ENCODE measurements at regions not wholly inside any gene's neighbourhood (a gene's known extent, or its start where the extent isn't known, plus 50 kb on each side); places are given as distances from the start of the nearest gene placed in this dataset.

- H3K27me3 ChIP-seq (ENCODE audit: insufficient read depth, poor library complexity, severe bottlenecking): no peaks in the 10 kb centered on the region
- TF ChIP-seq REST (IDR thresholded peaks at IDR 0.05; ENCODE audit: insufficient replicate concordance, low read depth) (no peak), GABPA (IDR thresholded peaks at IDR 0.05; ENCODE audit: low read depth) (no peak), SPI1 (IDR thresholded peaks at IDR 0.05; ENCODE audit: borderline replicate concordance, low read depth) (no peak), CTCF (IDR thresholded peaks at IDR 0.05; ENCODE audit: insufficient read depth, low read length) (no peak), POLR2AphosphoS5 (IDR thresholded peaks at IDR 0.05; ENCODE audit: low read depth) (no peak)
- no peak for DNase-seq (ENCODE audit: low read depth in 1 of 2, low spot score in 1 of 2)
- H3K27ac ChIP-seq (replicated peaks): no peak overlapping the region
- H3K4me3 ChIP-seq (replicated peaks; ENCODE audit: insufficient read depth, low read length): no peak overlapping the region
Observed at GRCh38 chr1:173400387-173400995, 76.6 kb upstream of the PRDX6 start.

- TF ChIP-seq POLR2AphosphoS5 (IDR thresholded peaks at IDR 0.05; ENCODE audit: low read depth) (no peak), CTCF (IDR thresholded peaks at IDR 0.05; ENCODE audit: insufficient read depth, low read length) (no peak)
- H3K27ac ChIP-seq (replicated peaks): no peak overlapping the region
- H3K4me3 ChIP-seq (replicated peaks; ENCODE audit: insufficient read depth, low read length): no peak overlapping the region
- no peaks in the 10 kb centered on the region for H3K27me3 ChIP-seq (ENCODE audit: insufficient read depth, poor library complexity, severe bottlenecking)
- no peak for DNase-seq (ENCODE audit: low read depth in 1 of 2, low spot score in 1 of 2)
Observed at GRCh38 chr1:173403996-173404395, 73.1 kb upstream of the PRDX6 start.

GRCh38 chr1:173405281-173405680 is 71.9 kb upstream of the PRDX6 start:
- no peak overlapping the region for H3K27ac ChIP-seq (replicated peaks)
- DNase-seq (ENCODE audit: low read depth in 1 of 2, low spot score in 1 of 2): no peak
- no peak overlapping the region for H3K4me3 ChIP-seq (replicated peaks; ENCODE audit: insufficient read depth, low read length)
- no peak for TF ChIP-seq GABPA (IDR thresholded peaks at IDR 0.05; ENCODE audit: low read depth)
- TF ChIP-seq REST (IDR thresholded peaks at IDR 0.05; ENCODE audit: insufficient replicate concordance, low read depth): no peak
- H3K27me3 ChIP-seq (ENCODE audit: insufficient read depth, poor library complexity, severe bottlenecking): no peaks in the 10 kb centered on the region

- Histone ChIP-seq H3K4me3 (replicated peaks; ENCODE audit: insufficient read depth, low read length) (no peak overlapping the region), H3K27me3 (ENCODE audit: insufficient read depth, poor library complexity, severe bottlenecking) (no peaks in the 10 kb centered on the region), H3K27ac (replicated peaks) (no peak overlapping the region)
- no peak for DNase-seq (ENCODE audit: low read depth in 1 of 2, low spot score in 1 of 2)
- TF ChIP-seq GABPA (IDR thresholded peaks at IDR 0.05; ENCODE audit: low read depth): no peak
- TF ChIP-seq SPI1 (IDR thresholded peaks at IDR 0.05; ENCODE audit: borderline replicate concordance, low read depth): no peak
- TF ChIP-seq REST (IDR thresholded peaks at IDR 0.05; ENCODE audit: insufficient replicate concordance, low read depth): no peak
- TF ChIP-seq POLR2AphosphoS5 (IDR thresholded peaks at IDR 0.05; ENCODE audit: low read depth): no peak
- no peak for TF ChIP-seq CTCF (IDR thresholded peaks at IDR 0.05; ENCODE audit: insufficient read depth, low read length)
Observed at GRCh38 chr1:173405834-173406233, 71.3 kb upstream of the PRDX6 start.
